Stimulated activated CD4-positive, alpha-beta T cell treated with anti-CD3 and anti-CD28 coated beads, Interleukin-4, amount 100 ng/mL, for 4 hours (primary cell): ENCODE measurements at regions not wholly inside any gene's neighbourhood (a gene's known extent, or its start where the extent isn't known, plus 50 kb on each side); places are given as distances from the start of the nearest gene placed in this dataset.
"Not testable (repeated sequence)": the region's sequence is repeated elsewhere in the genome, so short reads cannot be mapped to it uniquely, and the experiment has no call there.

Source experiments
- DNase-seq, 2 experiments: peaks; one replicate each; pipeline ENCODE4 v3.0.0-alpha.2; 2020

DNA sequence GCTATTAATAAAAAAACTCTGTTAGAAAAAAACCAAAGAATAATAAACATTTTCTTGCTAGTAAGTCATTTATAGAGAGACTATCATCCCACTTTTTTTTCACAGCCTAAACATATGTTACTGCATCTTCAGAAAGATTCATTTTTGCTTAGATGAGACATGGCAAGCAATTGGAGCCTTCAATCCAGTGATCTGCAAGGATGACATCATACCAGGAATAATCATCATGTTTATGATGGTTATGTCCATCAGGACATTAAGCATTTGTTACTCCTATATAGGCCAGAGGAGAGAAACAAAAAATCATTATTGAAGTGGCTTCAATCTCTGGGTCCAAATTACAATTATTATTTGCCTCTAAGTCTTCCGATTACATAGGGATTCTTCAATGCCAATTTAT, 626.3 kb upstream of the CCNG1 start:
- DNase-seq: no peak

DNA sequence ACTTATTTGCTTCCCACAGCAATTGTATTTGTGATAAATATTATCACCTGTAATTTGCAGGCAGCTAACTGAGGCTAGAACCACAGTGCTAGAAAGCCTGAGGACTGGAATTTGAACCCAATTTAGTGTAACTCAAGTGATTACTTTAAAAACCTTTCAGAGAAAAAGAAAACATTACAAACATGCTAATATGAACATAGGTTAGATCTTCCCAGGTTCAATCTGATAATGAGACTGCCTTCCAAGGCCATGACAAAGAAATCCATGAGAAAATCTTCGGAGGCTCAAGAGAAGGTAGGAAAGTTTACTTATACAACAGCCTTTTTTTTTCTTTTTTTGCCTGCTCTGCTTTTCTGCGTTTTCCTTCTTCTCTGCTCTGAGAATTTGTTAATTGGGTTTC, 620.6 kb upstream of the CCNG1 start:
- no peak for DNase-seq

GRCh38 chr5:162817364-162817763, 620.0 kb upstream of the CCNG1 start:
- DNase-seq: no peak

DNA sequence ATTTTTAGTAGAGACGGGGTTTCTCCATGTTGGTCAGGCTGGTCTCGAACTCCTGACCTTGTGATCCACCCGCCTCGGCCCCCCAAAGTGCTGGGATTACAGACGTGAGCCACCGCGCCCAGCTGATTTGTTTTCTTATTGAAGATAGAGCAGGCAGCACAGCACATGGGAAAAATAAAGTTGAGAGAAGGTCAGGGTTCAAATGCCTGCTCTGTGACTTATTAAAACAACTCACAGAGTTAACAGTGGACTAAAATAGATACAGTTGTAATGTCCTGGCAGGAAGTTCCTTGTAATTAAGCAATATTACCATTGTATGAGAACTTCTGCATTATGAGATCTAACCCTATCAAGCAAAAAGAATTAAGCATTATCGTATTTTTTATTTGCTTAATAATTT, 615.7 kb upstream of the CCNG1 start:
- not testable (repeated sequence) for DNase-seq

DNA sequence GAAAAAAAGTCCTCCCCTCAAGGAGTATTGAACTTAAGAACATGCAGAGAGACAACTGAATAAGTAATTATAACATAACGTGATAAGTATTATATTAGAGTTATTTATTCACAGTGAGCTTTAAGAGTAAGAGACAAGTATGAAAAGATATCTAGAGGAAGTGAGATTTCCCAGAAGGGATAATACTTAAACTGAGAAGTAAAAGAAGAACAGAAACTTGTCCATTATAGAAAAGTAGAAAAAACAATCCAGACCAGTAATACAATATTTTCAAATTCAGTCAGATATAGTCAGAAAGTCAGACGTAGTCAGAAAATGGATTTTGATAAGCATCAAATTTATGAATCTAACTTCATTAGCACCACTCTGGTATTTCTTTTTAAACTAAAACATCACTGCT, 613.0 kb upstream of the CCNG1 start:
- no peak for DNase-seq

GRCh38 chr5:162837155-162837554, 600.2 kb upstream of the CCNG1 start:
- no peak for DNase-seq

DNA sequence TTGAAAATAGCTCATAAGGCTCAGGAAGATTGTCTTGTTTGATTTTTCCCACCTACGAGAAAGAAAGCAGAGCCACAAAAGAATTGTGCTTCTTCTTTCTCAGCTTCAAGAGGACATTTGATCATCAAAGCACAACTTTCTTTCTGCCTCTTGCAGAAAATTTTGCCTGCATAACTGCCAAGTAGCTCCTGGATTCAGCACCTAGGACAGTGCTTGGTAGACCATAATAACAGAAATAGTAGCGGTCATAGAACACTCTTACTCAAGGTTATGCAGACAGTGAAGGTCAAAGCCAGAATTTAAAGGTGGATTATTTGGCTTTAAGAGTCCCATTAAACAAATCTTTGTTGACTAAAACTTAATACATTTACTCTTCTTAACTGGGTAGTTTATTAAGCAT, 594.7 kb upstream of the CCNG1 start:
- no peak for DNase-seq

GRCh38 chr5:162852134-162852533, 585.3 kb upstream of the CCNG1 start:
- no peak for DNase-seq

GRCh38 chr5:162858770-162859169, 578.6 kb upstream of the CCNG1 start:
- no peak for DNase-seq

GRCh38 chr5:162870966-162871365, 566.4 kb upstream of the CCNG1 start:
- no peak for DNase-seq

GRCh38 chr5:162882629-162883028, 554.8 kb upstream of the CCNG1 start:
- no peak for DNase-seq

DNA sequence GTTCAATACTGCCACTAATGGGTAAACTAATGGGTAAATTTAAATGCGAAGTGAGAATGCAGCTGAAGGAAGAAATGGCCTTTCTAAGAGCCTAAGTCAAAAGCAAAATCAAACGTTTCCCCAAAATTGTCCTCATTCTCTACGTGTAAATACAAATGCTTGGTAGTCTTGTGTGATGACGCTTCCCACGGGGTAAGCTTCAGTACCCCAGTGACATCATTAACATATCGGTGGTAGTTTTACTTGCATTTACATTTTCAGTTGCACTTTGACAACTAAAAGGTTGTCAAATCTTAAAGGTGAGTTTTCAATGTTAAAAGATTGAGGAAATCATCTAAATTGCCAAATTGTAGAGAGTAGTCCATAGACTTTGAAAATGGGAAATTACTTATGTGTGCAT, 550.7 kb upstream of the CCNG1 start:
- no peak for DNase-seq

DNA sequence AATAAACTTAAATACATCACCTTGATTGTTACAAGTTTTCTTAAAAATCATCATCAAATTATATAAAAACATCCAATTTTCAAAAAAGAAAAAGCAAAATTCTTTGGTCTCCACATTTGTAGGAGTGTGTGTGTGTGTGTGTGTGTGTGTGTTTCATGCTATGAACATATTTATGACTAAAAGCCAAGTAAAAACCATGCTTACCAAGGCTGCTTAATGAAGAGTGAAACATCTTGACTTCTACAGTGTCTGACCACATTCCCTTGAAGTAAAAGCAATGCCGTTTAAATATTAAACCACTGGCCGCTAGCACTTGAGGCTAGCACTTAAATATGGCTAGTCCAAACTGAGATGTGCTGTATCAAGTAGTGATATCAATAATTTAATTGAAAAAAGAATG, 549.1 kb upstream of the CCNG1 start:
- no peak for DNase-seq

- DNase-seq: no peak
Measured at GRCh38 chr5:162911873-162912272, 525.5 kb upstream of the CCNG1 start.

DNA sequence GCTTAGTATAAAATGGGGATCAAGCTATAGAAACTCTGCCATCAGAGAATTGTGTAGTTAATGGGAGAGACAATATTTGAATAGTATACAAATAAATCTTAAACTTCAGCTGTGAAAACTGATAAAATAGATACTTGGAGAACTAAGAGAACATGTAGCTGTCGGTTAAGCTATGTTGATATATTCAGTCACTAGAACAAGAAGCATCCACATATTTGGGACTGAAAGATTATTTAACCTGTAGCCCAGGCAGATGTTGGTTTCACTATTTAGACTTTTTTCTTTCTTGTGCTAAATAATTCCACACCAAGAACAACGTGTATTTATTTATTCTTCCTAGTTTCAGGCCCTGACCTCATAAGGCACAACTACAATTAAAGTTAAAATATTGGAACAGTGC, 521.0 kb upstream of the CCNG1 start:
- no peak for DNase-seq

DNA sequence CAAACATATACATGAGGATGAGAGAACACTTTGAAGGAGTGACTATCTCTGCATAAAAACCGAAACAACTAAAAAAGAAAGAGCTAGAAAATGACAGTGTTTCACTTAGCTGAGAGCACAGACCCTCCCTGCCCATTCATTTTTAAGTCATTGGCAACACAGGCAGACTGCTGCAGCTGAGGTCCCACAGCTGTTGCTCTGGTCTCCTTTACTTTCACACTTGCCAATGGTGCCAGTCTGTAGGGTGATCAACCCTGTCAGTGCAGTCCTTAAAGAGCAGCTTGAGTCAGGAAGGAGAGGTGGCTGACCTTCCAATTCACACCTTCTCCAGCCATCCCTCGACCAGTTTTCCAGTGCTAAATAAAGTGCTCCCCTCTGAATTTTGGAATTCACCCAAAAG, 508.3 kb upstream of the CCNG1 start:
- DNase-seq: no peak

DNA sequence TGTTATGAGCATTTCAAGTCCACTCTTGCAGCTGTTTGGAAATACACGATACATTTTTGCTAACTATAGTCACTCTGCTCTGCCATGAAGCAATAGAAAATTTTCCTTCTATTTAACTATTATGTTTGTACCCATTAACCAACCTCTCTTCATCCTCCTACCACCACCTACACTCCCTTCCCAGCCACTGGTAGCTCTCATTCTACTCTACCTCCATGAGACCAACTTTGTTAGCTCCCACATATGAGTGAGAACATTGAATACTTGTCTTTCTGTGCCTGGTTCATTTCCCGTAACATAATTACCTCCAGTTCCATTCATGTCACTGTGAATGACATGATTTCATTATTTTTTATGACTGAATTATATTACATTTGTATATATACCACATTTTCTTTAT, 505.9 kb upstream of the CCNG1 start:
- no peak for DNase-seq

DNA sequence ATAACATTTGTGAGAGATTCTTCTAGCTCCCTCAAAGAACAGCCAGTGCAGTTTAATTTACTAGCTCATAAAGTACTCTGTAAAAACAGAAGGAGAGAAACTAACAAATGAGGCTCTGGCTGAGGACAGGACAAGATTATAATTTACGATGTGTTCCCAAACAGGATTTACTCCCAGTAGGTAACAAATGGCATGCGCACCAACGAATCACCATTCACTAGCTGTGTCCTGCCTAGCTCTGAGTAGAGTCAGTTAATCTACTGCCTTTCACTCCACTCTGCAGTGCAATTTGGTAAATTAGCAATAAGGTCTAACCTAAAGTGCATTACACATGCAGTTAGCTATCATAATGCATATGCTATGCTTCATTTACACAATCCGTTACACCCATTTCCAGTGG, 497.4 kb upstream of the CCNG1 start:
- DNase-seq: no peak

- DNase-seq: no peak
Measured at GRCh38 chr5:162948677-162949076, 488.7 kb upstream of the CCNG1 start.

GRCh38 chr5:162956570-162956969, 480.8 kb upstream of the CCNG1 start:
- no peak for DNase-seq

DNA sequence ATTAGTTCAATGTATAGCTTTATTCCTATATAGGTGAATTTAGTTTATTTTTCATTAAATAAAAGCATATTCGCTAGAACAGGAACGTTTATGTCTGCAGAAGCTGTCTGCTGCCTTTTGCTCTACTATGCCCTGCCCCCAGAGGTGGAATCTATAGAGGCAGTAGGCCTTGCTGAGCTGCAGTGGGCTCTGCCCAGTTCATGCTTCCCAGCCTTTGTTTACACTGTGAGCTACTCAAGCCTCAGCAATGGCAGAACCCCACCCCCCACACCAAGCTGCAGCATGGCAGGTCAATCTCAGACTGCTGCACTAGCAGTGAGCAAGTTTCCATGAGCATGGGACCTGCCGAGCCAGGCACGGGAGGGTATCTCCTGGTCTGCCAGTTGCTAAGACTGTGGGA, 473.3 kb upstream of the CCNG1 start:
- not testable (repeated sequence) for DNase-seq

GRCh38 chr5:162990063-162990462, 447.3 kb upstream of the CCNG1 start:
- DNase-seq: no peak

DNA sequence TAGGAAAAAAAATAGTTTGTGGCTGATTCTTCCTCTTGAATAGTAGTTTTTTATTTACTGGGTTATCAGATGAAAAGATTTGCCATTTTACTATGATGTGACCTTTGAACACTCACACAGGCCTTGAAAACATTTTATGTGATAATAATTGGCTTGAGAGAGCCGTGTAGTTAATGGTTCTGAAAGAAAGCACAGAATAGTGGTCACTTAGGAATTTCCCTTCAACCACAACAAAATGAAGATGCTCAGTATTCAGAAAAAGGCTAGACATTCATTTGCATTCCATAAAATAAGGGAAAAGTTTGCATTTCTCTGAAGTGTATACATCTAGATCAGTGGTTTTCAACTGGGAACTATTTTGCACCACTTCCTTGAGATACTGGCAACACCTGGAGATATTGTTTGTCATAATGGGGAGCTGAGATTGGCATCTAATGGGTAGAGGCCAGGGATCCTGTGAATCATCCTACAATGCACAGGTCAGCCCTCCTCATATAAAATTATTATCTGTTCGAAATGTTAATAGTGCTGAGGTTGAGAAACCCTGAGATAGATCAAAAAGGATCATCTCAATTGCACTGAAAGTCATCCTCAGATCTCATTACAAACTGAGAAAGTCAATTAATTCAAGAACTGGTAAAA, 446.4 kb upstream of the CCNG1 start:
- no peak for DNase-seq

DNA sequence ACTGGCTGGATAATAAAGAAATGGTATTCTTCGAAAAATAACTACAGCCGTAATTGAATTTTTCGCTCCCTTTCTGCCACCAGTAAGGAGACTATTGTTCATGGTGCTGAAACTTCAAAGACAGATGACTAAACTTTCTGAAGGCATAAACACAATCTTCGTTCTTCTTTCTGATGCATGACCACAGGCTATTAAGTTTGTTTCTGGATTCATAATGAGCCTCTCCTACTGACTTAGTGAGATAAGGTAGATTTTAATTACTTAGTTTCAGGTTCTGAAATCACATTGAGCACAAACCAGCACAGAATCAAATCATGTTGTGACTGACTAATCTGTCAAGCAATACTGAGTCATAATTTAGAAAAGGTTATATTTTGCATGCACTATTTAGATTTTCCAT, 441.8 kb upstream of the CCNG1 start:
- DNase-seq: no peak

DNA sequence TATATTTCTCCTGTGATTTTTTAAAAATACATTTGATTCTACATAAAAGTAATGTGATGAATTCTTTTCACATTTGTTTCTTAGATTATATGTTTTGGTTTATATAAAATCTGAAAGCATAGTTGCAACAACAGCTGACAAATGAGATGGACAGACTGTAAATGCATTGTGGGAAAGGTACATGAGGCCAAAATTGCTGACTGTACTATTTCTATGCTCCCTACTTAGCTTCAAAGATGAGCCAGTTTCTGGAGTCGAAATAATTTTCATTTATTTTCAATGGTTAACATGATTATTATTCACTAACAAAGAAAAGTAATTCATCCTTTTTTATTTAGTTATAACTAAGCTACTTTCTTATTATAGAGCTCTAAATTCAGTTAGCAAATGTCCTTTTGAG, 441.3 kb upstream of the CCNG1 start:
- no peak for DNase-seq

DNA sequence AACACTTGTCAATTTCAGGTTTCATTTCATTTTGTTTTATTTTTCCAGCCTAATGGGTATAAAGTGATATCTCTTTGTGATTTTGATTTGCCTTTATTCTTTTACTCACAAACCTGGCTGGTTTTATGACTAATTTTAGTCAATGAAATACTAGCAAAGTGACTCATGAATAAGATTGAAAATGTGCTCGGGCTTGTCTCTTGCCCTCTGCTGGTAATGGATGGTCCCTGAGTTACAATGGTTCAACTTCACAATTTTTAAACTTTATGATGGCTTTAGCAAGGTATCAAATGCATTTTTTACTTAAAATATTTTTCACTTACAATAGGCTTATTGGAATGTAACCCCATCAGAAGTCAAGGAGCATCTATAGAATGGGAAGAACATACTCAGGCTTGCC, 431.4 kb upstream of the CCNG1 start:
- no peak for DNase-seq
